ENCODE measurements at regions not wholly inside any gene's neighbourhood (a gene's known extent, or its start where the extent isn't known, plus 50 kb on each side); places are given as distances from the start of the nearest gene placed in this dataset.

DNA sequence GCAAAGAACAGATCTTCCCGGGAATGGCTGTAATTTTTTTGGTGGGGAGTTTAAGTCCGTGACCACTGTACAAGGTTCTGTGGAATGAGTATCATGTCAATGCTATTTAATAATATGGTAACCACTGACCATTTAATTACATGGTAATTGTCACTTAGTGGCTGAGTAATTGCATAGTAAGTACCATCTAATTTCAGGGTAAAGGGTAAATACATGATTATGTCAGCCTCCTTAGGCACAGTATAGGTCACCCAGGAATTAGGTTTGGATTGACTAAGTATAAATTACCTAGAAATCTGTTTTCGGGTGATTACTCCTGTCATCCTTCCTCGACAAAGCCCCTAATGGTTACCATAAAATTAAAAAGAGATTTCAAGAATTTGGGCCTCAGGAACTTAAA is 120.1 kb upstream of the AGBL1 start:
- Histone ChIP-seq H3K4me2 (ENCODE audit: low read length) (no peak overlapping the region), H3K4me3 (ENCODE audit: insufficient read depth, low read depth, low read length) (no peak overlapping the region), H3K79me2 (ENCODE audit: insufficient read depth, low read length) (no peaks in the 10 kb centered on the region), H4K20me1 (ENCODE audit: insufficient read depth, low read length) (no peaks in the 10 kb centered on the region), H3K9me3 (ENCODE audit: insufficient read depth, low read depth, low read length) (peaks cover 3% of the 10 kb centered on the region), H3K9ac (ENCODE audit: low read length) (no peak overlapping the region), H3K36me3 (ENCODE audit: insufficient read depth, low read length) (no peaks in the 10 kb centered on the region), H3K27me3 (ENCODE audit: insufficient read depth, low read length) (no peaks in the 10 kb centered on the region), H2AFZ (ENCODE audit: low read depth, low read length) (no peak overlapping the region), H3K4me1 (ENCODE audit: insufficient read depth, low read length) (no peaks in the 10 kb centered on the region), H3K27ac (ENCODE audit: low read depth, low read length) (no peak overlapping the region)
- DNase-seq (ENCODE audit: low read depth) (no peak), FAIRE-seq (no peak)
- Mint-ChIP-seq H3K36me3 (ENCODE audit: low read depth, unreplicated experiment) (no peaks in the 10 kb centered on the region), H3K4me3 (ENCODE audit: unreplicated experiment) (no peak overlapping the region), H3K4me1 (ENCODE audit: low read depth, unreplicated experiment) (peaks cover 24% of the 10 kb centered on the region), H3K27ac (ENCODE audit: unreplicated experiment) (no peak overlapping the region), H3K9me3 (ENCODE audit: unreplicated experiment) (peaks cover 7% of the 10 kb centered on the region), H3K27me3 (ENCODE audit: low read depth, unreplicated experiment) (no peaks in the 10 kb centered on the region)
- TF ChIP-seq, protein P1, sequence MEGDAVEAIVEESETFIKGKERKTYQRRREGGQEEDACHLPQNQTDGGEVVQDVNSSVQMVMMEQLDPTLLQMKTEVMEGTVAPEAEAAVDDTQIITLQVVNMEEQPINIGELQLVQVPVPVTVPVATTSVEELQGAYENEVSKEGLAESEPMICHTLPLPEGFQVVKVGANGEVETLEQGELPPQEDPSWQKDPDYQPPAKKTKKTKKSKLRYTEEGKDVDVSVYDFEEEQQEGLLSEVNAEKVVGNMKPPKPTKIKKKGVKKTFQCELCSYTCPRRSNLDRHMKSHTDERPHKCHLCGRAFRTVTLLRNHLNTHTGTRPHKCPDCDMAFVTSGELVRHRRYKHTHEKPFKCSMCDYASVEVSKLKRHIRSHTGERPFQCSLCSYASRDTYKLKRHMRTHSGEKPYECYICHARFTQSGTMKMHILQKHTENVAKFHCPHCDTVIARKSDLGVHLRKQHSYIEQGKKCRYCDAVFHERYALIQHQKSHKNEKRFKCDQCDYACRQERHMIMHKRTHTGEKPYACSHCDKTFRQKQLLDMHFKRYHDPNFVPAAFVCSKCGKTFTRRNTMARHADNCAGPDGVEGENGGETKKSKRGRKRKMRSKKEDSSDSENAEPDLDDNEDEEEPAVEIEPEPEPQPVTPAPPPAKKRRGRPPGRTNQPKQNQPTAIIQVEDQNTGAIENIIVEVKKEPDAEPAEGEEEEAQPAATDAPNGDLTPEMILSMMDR (IDR thresholded peaks at IDR 0.05; ENCODE audit: insufficient read depth, low read depth, low read length): no peak
- no peak for TF ChIP-seq EZH2 (IDR thresholded peaks at IDR 0.05; ENCODE audit: insufficient read depth, low read length)

DNA sequence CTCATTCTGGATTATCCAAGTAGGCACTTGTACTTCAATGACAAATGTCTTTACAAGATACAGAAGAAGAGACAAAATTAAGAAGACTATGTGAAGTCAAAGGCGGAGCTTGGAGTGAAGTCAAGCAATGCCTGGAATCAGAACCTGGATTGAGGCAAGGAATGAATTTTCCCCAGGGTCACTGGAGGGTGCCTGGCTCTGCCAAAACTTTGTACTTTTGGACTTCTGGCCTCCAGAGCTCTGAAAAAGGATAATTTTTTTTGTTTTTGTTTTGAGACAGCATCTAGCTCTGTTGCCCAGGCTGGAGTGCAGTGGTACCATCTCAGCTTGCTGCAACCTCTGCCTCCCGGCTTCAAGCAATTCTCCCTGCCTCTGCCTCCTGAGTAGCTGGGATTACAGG is 119.3 kb upstream of the AGBL1 start:
- H3K79me2 ChIP-seq (ENCODE audit: insufficient read depth, low read length): no peaks in the 10 kb centered on the region

DNA sequence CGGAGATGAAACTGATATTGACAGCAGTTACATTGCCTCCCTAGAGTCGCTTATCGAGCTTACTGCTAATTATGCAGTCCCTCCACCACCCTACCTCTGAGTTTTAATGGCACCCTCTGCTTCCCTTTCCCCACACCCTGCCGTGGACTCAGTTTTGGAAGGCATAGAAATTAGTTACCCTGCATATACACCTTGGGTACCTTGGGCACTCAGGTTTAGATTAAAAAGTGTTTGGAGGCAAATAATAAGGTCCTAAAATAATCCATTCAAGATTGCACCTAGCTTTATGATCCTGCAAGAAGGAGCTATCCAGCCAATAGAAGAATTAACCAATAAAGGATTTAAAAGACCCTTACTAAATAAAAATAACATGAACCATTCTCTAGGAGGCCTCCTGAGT is 117.8 kb upstream of the AGBL1 start:
- Mint-ChIP-seq H3K36me3 (ENCODE audit: low read depth, unreplicated experiment) (no peaks in the 10 kb centered on the region), H3K9me3 (ENCODE audit: unreplicated experiment) (no peaks in the 10 kb centered on the region), H3K4me3 (ENCODE audit: unreplicated experiment) (no peak overlapping the region), H3K27me3 (ENCODE audit: low read depth, unreplicated experiment) (peaks cover 3% of the 10 kb centered on the region), H3K4me1 (ENCODE audit: low read depth, unreplicated experiment) (peaks cover 19% of the 10 kb centered on the region), H3K27ac (ENCODE audit: unreplicated experiment) (no peak overlapping the region)
- FAIRE-seq (no peak), DNase-seq (ENCODE audit: low read depth) (no peak)
- Histone ChIP-seq H3K36me3 (ENCODE audit: insufficient read depth, low read length) (no peaks in the 10 kb centered on the region), H3K4me3 (ENCODE audit: insufficient read depth, low read depth, low read length) (no peak overlapping the region), H4K20me1 (ENCODE audit: insufficient read depth, low read length) (no peaks in the 10 kb centered on the region), H3K9ac (ENCODE audit: low read length) (no peak overlapping the region), H3K4me2 (ENCODE audit: low read length) (no peak overlapping the region), H2AFZ (ENCODE audit: low read depth, low read length) (no peak overlapping the region), H3K9me3 (ENCODE audit: insufficient read depth, low read depth, low read length) (peaks cover 3% of the 10 kb centered on the region), H3K27me3 (ENCODE audit: insufficient read depth, low read length) (no peaks in the 10 kb centered on the region), H3K4me1 (ENCODE audit: insufficient read depth, low read length) (no peaks in the 10 kb centered on the region), H3K27ac (ENCODE audit: low read depth, low read length) (no peak overlapping the region), H3K79me2 (ENCODE audit: insufficient read depth, low read length) (no peaks in the 10 kb centered on the region)
- TF ChIP-seq, protein P1 (IDR thresholded peaks at IDR 0.05; ENCODE audit: insufficient read depth, low read depth, low read length): no peak
- no peak for TF ChIP-seq EZH2 (IDR thresholded peaks at IDR 0.05; ENCODE audit: insufficient read depth, low read length)

More for the DNA sequence above, 119.3 kb upstream of the AGBL1 start:
- Histone ChIP-seq H3K9me3 (ENCODE audit: insufficient read depth, low read depth, low read length) (peaks cover 3% of the 10 kb centered on the region), H2AFZ (ENCODE audit: low read depth, low read length) (no peak overlapping the region), H3K9ac (ENCODE audit: low read length) (no peak overlapping the region), H4K20me1 (ENCODE audit: insufficient read depth, low read length) (no peaks in the 10 kb centered on the region), H3K36me3 (ENCODE audit: insufficient read depth, low read length) (no peaks in the 10 kb centered on the region), H3K4me3 (ENCODE audit: insufficient read depth, low read depth, low read length) (no peak overlapping the region), H3K27ac (ENCODE audit: low read depth, low read length) (no peak overlapping the region), H3K27me3 (ENCODE audit: insufficient read depth, low read length) (no peaks in the 10 kb centered on the region), H3K4me2 (ENCODE audit: low read length) (no peak overlapping the region), H3K4me1 (ENCODE audit: insufficient read depth, low read length) (no peaks in the 10 kb centered on the region)
- H3K9me3 Mint-ChIP-seq (ENCODE audit: unreplicated experiment): peaks cover 6% of the 10 kb centered on the region
- no peak overlapping the region for H3K27ac Mint-ChIP-seq (ENCODE audit: unreplicated experiment)
- no peak overlapping the region for H3K4me3 Mint-ChIP-seq (ENCODE audit: unreplicated experiment)
- H3K27me3 Mint-ChIP-seq (ENCODE audit: low read depth, unreplicated experiment): no peaks in the 10 kb centered on the region
- no peak for FAIRE-seq
- DNase-seq (ENCODE audit: low read depth): no peak
- H3K36me3 Mint-ChIP-seq (ENCODE audit: low read depth, unreplicated experiment): no peaks in the 10 kb centered on the region
- TF ChIP-seq EZH2 (IDR thresholded peaks at IDR 0.05; ENCODE audit: insufficient read depth, low read length): no peak
- TF ChIP-seq, protein P1 (IDR thresholded peaks at IDR 0.05; ENCODE audit: insufficient read depth, low read depth, low read length): no peak
- H3K4me1 Mint-ChIP-seq (ENCODE audit: low read depth, unreplicated experiment): peaks cover 27% of the 10 kb centered on the region

Data from astrocyte (in vitro differentiated cells and primary cell).